ENCODE measurements at regions not wholly inside any gene's neighbourhood (a gene's known extent, or its start where the extent isn't known, plus 50 kb on each side); places are given as distances from the start of the nearest gene placed in this dataset.

GRCh38 chr16:8063159-8063558, 527.2 kb downstream of the TMEM114 start:
- Histone ChIP-seq H3K4me1 (no peaks in the 10 kb centered on the region), H3K9me3 (peaks cover 0 to 3% (median 0%) of the 10 kb centered on the region in 4 donors), H3K4me3 (no peak overlapping the region), H3K27me3 (no peaks in the 10 kb centered on the region), H3K27ac (no peak overlapping the region), H3K36me3 (no peaks in the 10 kb centered on the region)
- DNase-seq = no peak
- TF ChIP-seq CTCF (IDR thresholded peaks at IDR 0.05) (no peak), POLR2A (IDR thresholded peaks at IDR 0.05) (no peak)

- no peaks in the 10 kb centered on the region for H3K27me3 ChIP-seq
- TF ChIP-seq POLR2A (IDR thresholded peaks at IDR 0.05) (no peak), CTCF (IDR thresholded peaks at IDR 0.05) (no peak)
Observed at GRCh38 chr16:8062677-8063076, 527.6 kb downstream of the TMEM114 start.

GRCh38 chr16:8055761-8056160, 534.5 kb downstream of the TMEM114 start:
- no peak overlapping the region for H3K27ac ChIP-seq
- H3K4me1 ChIP-seq = no peaks in the 10 kb centered on the region
- no peaks in the 10 kb centered on the region for H3K9me3 ChIP-seq
- no peaks in the 10 kb centered on the region for H3K36me3 ChIP-seq
- TF ChIP-seq POLR2A (IDR thresholded peaks at IDR 0.05) (no peak), CTCF (IDR thresholded peaks at IDR 0.05) (no peak)
- H3K27me3 ChIP-seq = no peaks in the 10 kb centered on the region
- H3K4me3 ChIP-seq = no peak overlapping the region
- no peak for DNase-seq

More at GRCh38 chr16:8062677-8063076, 527.6 kb downstream of the TMEM114 start:
- Histone ChIP-seq H3K36me3 (no peaks in the 10 kb centered on the region), H3K4me1 (no peaks in the 10 kb centered on the region), H3K4me3 (no peak overlapping the region), H3K9me3 (peaks cover 0 to 3% (median 0%) of the 10 kb centered on the region in 4 donors), H3K27ac (no peak overlapping the region)
- no peak for DNase-seq

GRCh38 chr16:8053437-8053836, 536.9 kb downstream of the TMEM114 start:
- H3K27me3 ChIP-seq = no peaks in the 10 kb centered on the region
- H3K36me3 ChIP-seq = no peaks in the 10 kb centered on the region
- H3K4me3 ChIP-seq = no peak overlapping the region
- no peak for TF ChIP-seq CTCF (IDR thresholded peaks at IDR 0.05)
- no peak for TF ChIP-seq POLR2A (IDR thresholded peaks at IDR 0.05)
- DNase-seq = no peak
- no peaks in the 10 kb centered on the region for H3K9me3 ChIP-seq
- no peaks in the 10 kb centered on the region for H3K4me1 ChIP-seq
- H3K27ac ChIP-seq = no peak overlapping the region

- TF ChIP-seq CTCF (IDR thresholded peaks at IDR 0.05) (no peak), POLR2A (IDR thresholded peaks at IDR 0.05) (no peak)
Observed at GRCh38 chr16:8048433-8048832, 541.9 kb downstream of the TMEM114 start.

GRCh38 chr16:8047736-8048135, 542.6 kb downstream of the TMEM114 start:
- H3K4me1 ChIP-seq = no peaks in the 10 kb centered on the region
- H3K4me3 ChIP-seq = no peak overlapping the region
- no peak for DNase-seq
- H3K9me3 ChIP-seq = peaks cover 0 to 4% (median 0%) of the 10 kb centered on the region in 4 donors
- no peak for TF ChIP-seq POLR2A (IDR thresholded peaks at IDR 0.05)
- no peak for TF ChIP-seq CTCF (IDR thresholded peaks at IDR 0.05)
- H3K36me3 ChIP-seq = no peaks in the 10 kb centered on the region
- no peaks in the 10 kb centered on the region for H3K27me3 ChIP-seq
- no peak overlapping the region for H3K27ac ChIP-seq

More at GRCh38 chr16:8048433-8048832, 541.9 kb downstream of the TMEM114 start:
- no peaks in the 10 kb centered on the region for H3K36me3 ChIP-seq
- DNase-seq = no peak
- no peaks in the 10 kb centered on the region for H3K4me1 ChIP-seq
- H3K27ac ChIP-seq = no peak overlapping the region
- peaks cover 0 to 4% (median 0%) of the 10 kb centered on the region in 4 donors for H3K9me3 ChIP-seq
- H3K4me3 ChIP-seq = no peak overlapping the region
- H3K27me3 ChIP-seq = no peaks in the 10 kb centered on the region
